IMR-90 (cell line): ENCODE measurements at regions not wholly inside any gene's neighbourhood (a gene's known extent, or its start where the extent isn't known, plus 50 kb on each side); places are given as distances from the start of the nearest gene placed in this dataset.

ENCODE experiments used
- ATAC-seq: fragments of 200-7000 bp; cut with Tn5 transposase; 2 replicates; pipeline ENCODE4 v1.9.1; 2020; ENCODE audit warnings: low read depth, mild to moderate bottlenecking, moderate library complexity
- BruUV-seq: library from RNA; stranded (reverse); fragments of 400-500 nt; replicated peaks from 2 replicates; lab custom pipeline; 2021; lab: Mats Ljungman, UMichigan
- CTCF ChIA-PET: fragments of 300-600 bp; formaldehyde crosslinking; extraction: SDS; loops from one replicate; lab custom pipeline; 2021; ENCODE audit warnings: antibody characterized with exemption; lab: Yijun Ruan, JAX
- POLR2A ChIA-PET: fragments of 300-600 bp; sonication (Branson Sonifier 250); formaldehyde crosslinking; loops from one replicate; lab custom pipeline; 2022; ENCODE audit warnings: antibody characterized with exemption; ENCODE audit not compliant: unreplicated experiment; lab: Charles Lee
- DNase-seq: peaks from one replicate; pipeline ENCODE4 v3.0.0; 2013
- H2AFZ ChIP-seq: replicated peaks from 2 replicates; pipeline ENCODE3; 2013; ENCODE audit warnings: low read length, mild to moderate bottlenecking; ENCODE audit not compliant: poor library complexity
- H2AK5ac ChIP-seq: 2 replicates; pipeline ENCODE4 v1.6.1; 2013; ENCODE audit warnings: low read depth, low read length, inconsistent platforms
- H2AK9ac ChIP-seq: replicated peaks from 2 replicates; pipeline ENCODE3; 2013; ENCODE audit warnings: mild to moderate bottlenecking, low read depth, low read length, moderate library complexity; ENCODE audit not compliant: poor library complexity
- H2BK120ac ChIP-seq: 2 replicates; pipeline ENCODE4 v1.6.1; 2013; ENCODE audit warnings: low read depth, low read length, inconsistent platforms
- H2BK15ac ChIP-seq: 3 replicates; pipeline ENCODE4 v1.6.1; 2013; ENCODE audit warnings: low read depth, low read length, inconsistent platforms
- H2BK20ac ChIP-seq: 2 replicates; pipeline ENCODE4 v1.6.1; 2013; ENCODE audit warnings: low read depth, mild to moderate bottlenecking, inconsistent platforms, low read length, moderate library complexity
- H2BK5ac ChIP-seq: 2 replicates; pipeline ENCODE4 v1.6.1; 2013; ENCODE audit warnings: mild to moderate bottlenecking, low read depth, low read length, inconsistent platforms; ENCODE audit not compliant: poor library complexity, severe bottlenecking
- H3K14ac ChIP-seq: replicated peaks from 2 replicates; pipeline ENCODE4 v1.6.1; 2013; ENCODE audit warnings: low read depth, low read length, inconsistent platforms
- H3K18ac ChIP-seq: 2 replicates; pipeline ENCODE4 v1.6.1; 2013; ENCODE audit warnings: low read depth, low read length, control low read depth
- H3K23ac ChIP-seq: 2 replicates; pipeline ENCODE4 v1.6.1; 2013; ENCODE audit warnings: low read depth, low read length, inconsistent platforms
- H3K27ac ChIP-seq: 2 replicates; pipeline ENCODE4 v1.5.1; 2013; ENCODE audit warnings: mild to moderate bottlenecking, control low read depth, low read length; ENCODE audit not compliant: insufficient read depth
- H3K27me3 ChIP-seq: 2 replicates; pipeline ENCODE4 v1.6.1; 2013; ENCODE audit warnings: low read length; ENCODE audit not compliant: control insufficient read depth, insufficient read depth
- H3K36me3 ChIP-seq: 2 replicates; pipeline ENCODE4 v1.6.1; 2013; ENCODE audit warnings: low read length, mixed read lengths; ENCODE audit not compliant: control insufficient read depth, insufficient read depth
- H3K4ac ChIP-seq: 2 replicates; pipeline ENCODE4 v1.6.1; 2013; ENCODE audit warnings: low read depth, low read length, inconsistent platforms
- H3K4me1 ChIP-seq: 2 replicates; pipeline ENCODE4 v1.6.1; 2013; ENCODE audit warnings: low read length, mixed read lengths; ENCODE audit not compliant: control insufficient read depth, insufficient read depth
- H3K4me2 ChIP-seq: 2 replicates; pipeline ENCODE4 v1.6.1; 2013; ENCODE audit warnings: low read depth, mild to moderate bottlenecking, control low read depth, low read length, moderate library complexity
- H3K4me3 ChIP-seq: 2 replicates; pipeline ENCODE4 v1.5.1; 2013; ENCODE audit warnings: low read depth, mild to moderate bottlenecking, control low read depth, low read length, moderate library complexity; ENCODE audit not compliant: insufficient read depth
- H3K56ac ChIP-seq: 2 replicates; pipeline ENCODE4 v1.6.1; 2013; ENCODE audit warnings: low read length, inconsistent platforms; ENCODE audit not compliant: insufficient read depth; ENCODE audit errors: extremely low read depth
- H3K79me1 ChIP-seq, 2 experiments: 2 replicates each; pipeline ENCODE4 v1.6.1; 2013; ENCODE audit warnings: low read length in 2 of 2, inconsistent platforms in 1 of 2, low read depth in 1 of 2
- H3K9ac ChIP-seq: 2 replicates; pipeline ENCODE4 v1.6.1; 2013; ENCODE audit warnings: low read depth, low read length, control low read depth
- H3K9me1 ChIP-seq: 2 replicates; pipeline ENCODE4 v1.6.1; 2013; ENCODE audit warnings: low read length, inconsistent platforms; ENCODE audit not compliant: insufficient read depth
- H3K9me3 ChIP-seq: 2 replicates; pipeline ENCODE4 v1.6.1; 2013; ENCODE audit warnings: low read length; ENCODE audit not compliant: control insufficient read depth, insufficient read depth
- H4K20me1 ChIP-seq: 2 replicates; pipeline ENCODE4 v1.6.1; 2013; ENCODE audit warnings: low read length, inconsistent platforms; ENCODE audit not compliant: insufficient read depth
- H4K5ac ChIP-seq: 2 replicates; pipeline ENCODE4 v1.6.1; 2013; ENCODE audit warnings: mild to moderate bottlenecking, low read depth, low read length, control low read depth
- H4K8ac ChIP-seq, 2 experiments: 2 replicates each; pipeline ENCODE4 v1.6.1; 2013; ENCODE audit warnings: low read depth in 2 of 2, low read length in 2 of 2, control low read depth in 1 of 2, inconsistent platforms in 1 of 2
- H4K91ac ChIP-seq: 2 replicates; pipeline ENCODE4 v1.6.1; 2013; ENCODE audit warnings: low read depth, low read length, inconsistent platforms; ENCODE audit not compliant: insufficient read depth
- MXI1 ChIP-seq: IDR thresholded peaks from 2 replicates; pipeline ENCODE4 v1.6.1; 2012; ENCODE audit warnings: low read depth, mild to moderate bottlenecking, low read length, moderate library complexity, borderline replicate concordance
- WGBS, 2 experiments: methylation state at CpG; one replicate each; pipeline versions ENCODE4 v1.1.5 to v1.1.7; 2013; ENCODE audit warnings: missing lambda C conversion rate in 2 of 2; ENCODE audit not compliant: insufficient read length in 1 of 2; ENCODE audit errors: extremely low coverage in 2 of 2; 5-methylcytosine and 5-hydroxymethylcytosine counted together
- dilution Hi-C: fragments of 300-500 bp; cut with HindIII; formaldehyde crosslinking; loops from one replicate; pipeline ENCODE4 v1.14.3; 2018; ENCODE audit warnings: low sequenced_read_pairs; ENCODE audit not compliant: unreplicated experiment
- in situ Hi-C: fragments of 300-500 bp; cut with MboI; formaldehyde crosslinking; loops from 3 replicates; pipeline ENCODE4 v1.14.3; 2019; ENCODE audit warnings: low sequenced_read_pairs, inconsistent platforms, mixed read lengths
- intact Hi-C: fragments of 100-400 bp; cut with micrococcal nuclease; formaldehyde crosslinking; loops from 2 replicates; pipeline ENCODE4 v1.10.0; 2022

GRCh38 chr11:28833169-28833568 lies 725.0 kb downstream of the METTL15 start:
- BruUV-seq, result no TSS peak
- Histone ChIP-seq H2BK15ac (peak overlapping the region; percentile 84; the same call in 2 of the 3 replicates), H3K9me3 (no peaks in the 10 kb centered on the region), H3K4me2 (no peak overlapping the region), H2AK9ac (no peak overlapping the region), H3K4me1 (peaks cover 10% of the 10 kb centered on the region), H4K20me1 (no peaks in the 10 kb centered on the region), H4K91ac (peak overlapping the region; percentile 100), H3K4me3 (no peak overlapping the region), H3K27ac (peak overlapping the region; percentile 94), H3K9me1 (no peaks in the 10 kb centered on the region), H2BK20ac (peak overlapping the region; percentile 99), H2AFZ (no peak overlapping the region), H3K23ac (peak overlapping the region; percentile 98), H3K9ac (peak overlapping the region; percentile 73; the same call in 1 of the 2 replicates), H3K18ac (peak overlapping the region; percentile 100), H3K36me3 (no peaks in the 10 kb centered on the region), H3K79me1 (no peaks in the 10 kb centered on the region), H3K4ac (peak overlapping the region; percentile 95), H3K56ac (peak overlapping the region; percentile 99), H3K14ac (peak overlapping the region; percentile 97), H2AK5ac (peak overlapping the region; percentile 96), H3K27me3 (no peaks in the 10 kb centered on the region), H2BK5ac (peak overlapping the region; percentile 99), H2BK120ac (peak overlapping the region; percentile 99), H4K8ac (peak overlapping the region; percentile 95 to 96), H4K5ac (peak overlapping the region; percentile 99)
- dilution Hi-C loops, result no loop called here
- no CpG with 5 or more reads among the region's 2 CpGs for WGBS, 2 experiments
- no peak for ATAC-seq
- POLR2A ChIA-PET, result no interaction called here
- intact Hi-C loops, result loop anchor here (1.0 to 5.0 kb wide), 4 partner anchors 76 to 1116 kb away; no protein-coding TSS in a partner anchor
- DNase-seq, result no peak
- TF ChIP-seq MXI1, result no peak
- CTCF ChIA-PET, result no interaction called here
- in situ Hi-C loops, result loop anchor here (10.0 to 25.0 kb wide), 2 partner anchors 502 to 1121 kb away; partner anchors contain the start of gene BDNF
